ENCODE measurements at regions not wholly inside any gene's neighbourhood (a gene's known extent, or its start where the extent isn't known, plus 50 kb on each side); places are given as distances from the start of the nearest gene placed in this dataset.

- no peak for DNase-seq
Measured at GRCh38 chr2:42947809-42948600, 155.6 kb upstream of the HAAO start.

GRCh38 chr2:42944779-42945415 is 152.5 kb upstream of the HAAO start:
- no peak for DNase-seq

- no peak for DNase-seq
Measured at GRCh38 chr2:42942990-42943493, 150.7 kb upstream of the HAAO start.

GRCh38 chr2:42942214-42942989 is 150.0 kb upstream of the HAAO start:
- DNase-seq, result no peak

DNA sequence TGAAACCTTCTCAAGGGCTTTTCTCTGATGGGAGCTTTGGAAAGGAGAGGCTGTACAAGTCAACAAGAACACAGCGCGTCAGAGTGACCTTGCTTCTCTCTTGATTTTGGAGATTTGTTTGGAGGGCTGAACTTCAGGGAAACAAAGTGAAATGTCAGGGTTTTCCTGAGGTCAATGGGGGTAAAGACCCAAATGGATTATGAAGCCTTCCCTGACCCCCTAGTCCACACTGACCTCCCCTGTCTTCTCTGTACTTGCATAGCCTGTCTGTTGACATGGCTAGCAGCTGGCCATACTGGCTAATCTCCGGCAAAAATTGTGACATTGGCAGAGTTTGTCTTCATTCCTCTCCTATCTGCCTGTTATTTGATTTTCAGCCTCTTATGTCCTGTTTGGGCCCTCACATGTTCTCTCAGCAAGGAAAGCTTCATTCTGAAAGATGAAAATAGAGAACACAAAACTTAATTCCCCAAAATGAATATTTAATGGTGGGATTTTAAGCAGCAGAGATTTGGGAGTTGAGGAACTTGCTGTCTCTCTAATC is 149.3 kb upstream of the HAAO start:
- no peak for DNase-seq

DNA sequence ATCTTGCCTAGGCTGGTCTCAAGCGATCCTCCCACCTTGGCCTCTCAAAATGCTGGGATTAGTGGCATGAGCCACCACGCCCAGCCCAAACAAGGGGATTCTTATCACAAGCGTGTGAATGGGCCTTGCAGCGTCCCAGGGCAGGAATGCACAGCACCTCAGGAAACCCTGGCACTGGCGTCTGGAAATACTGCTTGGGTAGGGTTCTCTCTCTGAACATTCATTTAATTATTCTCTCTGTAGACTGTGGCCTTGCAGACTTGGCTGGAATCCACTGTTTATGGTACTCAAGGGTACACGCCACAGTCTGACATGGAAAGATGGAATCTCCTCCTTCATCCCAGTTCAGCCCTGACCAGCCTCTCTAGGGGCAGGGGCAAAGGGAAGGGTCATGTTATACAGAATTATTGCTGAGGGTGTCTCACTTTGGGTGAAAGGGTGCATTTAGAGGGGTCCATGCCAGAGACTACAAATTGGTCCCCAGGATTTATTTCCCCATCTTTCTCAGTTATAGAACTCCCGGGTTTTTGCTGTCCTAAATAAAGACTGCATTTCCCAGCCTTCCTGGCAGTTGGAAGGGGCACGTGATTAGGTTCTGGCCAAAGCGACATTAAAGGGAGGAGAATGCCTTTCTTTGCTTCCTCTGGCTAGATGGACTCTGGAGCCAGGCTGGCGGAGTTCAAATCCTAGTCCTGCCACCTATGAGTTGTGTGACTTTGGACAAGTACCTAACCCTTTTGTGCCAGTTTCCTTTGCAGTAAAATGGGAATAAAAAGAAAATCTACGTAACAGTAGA is 147.2 kb upstream of the HAAO start:
- no peak for DNase-seq

DNA sequence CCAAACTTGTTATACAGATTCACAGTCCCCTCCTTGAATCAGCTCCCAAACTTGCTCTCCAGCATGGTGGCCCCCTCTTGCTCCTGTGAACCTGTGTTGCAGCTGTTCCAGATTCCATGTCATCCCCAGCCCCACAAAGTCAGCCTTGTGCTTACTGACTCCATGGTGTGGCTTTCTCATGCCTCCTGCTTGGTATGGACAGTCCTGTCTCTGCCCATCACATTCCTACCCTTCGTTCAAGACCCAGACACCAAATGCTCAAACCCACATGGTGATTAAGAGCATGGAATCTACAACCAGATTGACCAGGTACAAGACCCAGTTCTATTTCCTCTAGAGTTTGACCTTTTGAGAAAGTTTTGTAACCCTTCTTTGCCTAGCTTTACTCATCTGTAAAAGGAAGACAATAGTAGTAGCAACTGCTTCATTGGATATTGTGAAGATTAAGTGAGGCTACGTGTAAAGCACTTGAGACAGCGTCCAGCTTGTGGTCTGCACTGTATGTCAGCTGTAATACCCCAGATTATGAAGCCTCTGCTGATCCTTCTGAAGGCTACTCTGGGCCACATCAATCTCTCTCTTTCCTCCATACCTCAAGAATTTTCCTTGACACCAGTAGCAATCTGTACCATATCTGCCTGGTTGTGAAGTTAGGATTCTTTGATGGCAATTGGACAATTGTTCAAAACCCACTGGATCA is 146.4 kb upstream of the HAAO start:
- no peak for DNase-seq

- no peak for DNase-seq
Measured at GRCh38 chr2:42937171-42937875, 144.9 kb upstream of the HAAO start.

DNA sequence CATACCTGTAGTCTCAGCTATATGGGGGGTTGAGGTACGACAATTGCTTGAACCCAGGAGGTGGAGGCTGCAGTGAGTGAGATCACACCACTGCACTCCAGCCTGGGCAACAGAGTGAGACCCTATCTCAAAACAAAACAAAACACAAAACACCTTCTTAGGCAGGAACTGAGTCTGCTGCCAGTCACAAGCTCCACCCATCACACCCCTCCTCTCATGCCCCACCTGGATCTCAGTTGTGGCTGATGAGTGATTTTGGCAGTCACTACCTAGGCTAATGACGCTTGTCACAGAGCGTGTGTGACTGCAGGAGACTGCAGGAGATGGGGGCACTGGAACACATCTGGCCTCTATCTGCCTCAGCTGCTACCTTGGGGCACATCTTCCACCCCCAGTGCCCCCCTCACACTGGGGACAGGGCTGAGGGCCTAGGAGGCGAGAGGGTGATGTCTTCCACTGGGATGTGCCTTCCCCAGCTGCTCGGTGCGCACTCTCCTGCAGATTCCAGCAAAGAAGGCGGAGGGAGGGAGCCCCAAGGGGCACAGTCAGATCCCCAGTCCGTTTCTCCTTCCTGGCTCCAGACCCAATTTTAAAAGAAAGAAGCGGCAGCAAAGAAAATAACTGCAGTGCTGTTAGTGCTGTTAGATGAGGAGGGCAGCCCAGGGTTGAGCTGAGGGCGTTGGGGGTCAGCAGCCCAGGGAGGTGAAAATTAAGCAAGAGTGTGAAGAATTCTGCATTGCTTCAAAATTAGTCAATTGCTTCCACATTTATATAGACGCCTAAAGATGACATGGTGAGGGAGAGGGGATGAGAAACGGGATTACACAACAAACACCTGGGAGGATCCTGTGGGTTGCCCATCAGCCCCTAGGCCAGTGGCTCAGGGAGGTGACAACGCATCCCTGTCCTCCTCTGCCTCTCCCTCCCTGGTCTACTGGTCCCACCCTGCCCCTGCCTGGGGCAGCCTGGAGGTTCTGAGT is 143.6 kb upstream of the HAAO start:
- DNase-seq, result no peak

DNA sequence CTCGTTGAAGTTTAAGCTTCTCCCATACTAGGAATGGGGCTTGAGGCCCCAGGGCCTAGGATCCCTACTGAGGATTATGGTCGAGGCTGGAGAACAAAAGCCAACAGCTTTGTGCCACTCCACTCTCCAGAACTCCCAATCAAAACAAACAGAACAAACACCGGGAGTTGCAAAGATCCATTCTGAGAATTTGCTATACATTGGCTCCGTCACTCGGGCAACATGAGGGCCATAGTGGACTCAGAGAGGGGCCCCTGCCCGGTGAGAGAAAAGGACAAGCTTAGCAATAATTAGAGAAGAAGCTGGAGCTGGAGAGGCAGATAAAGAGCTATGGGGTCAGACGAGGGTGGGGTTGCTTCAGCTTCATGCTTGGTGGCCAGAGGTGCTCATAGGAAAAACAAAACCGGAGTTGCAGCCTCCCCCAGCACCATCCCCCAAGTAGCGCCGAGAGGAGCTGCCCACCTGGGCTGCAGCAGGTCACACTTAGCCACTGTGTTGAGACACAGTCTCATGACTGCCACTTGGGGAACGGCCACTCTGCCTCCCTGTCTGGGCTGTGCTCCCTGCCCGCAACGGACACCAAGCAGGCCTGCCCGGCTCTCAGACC is 142.3 kb upstream of the HAAO start:
- DNase-seq, result no peak

- no peak for DNase-seq
Measured at GRCh38 chr2:42933824-42934254, 141.5 kb upstream of the HAAO start.

DNA sequence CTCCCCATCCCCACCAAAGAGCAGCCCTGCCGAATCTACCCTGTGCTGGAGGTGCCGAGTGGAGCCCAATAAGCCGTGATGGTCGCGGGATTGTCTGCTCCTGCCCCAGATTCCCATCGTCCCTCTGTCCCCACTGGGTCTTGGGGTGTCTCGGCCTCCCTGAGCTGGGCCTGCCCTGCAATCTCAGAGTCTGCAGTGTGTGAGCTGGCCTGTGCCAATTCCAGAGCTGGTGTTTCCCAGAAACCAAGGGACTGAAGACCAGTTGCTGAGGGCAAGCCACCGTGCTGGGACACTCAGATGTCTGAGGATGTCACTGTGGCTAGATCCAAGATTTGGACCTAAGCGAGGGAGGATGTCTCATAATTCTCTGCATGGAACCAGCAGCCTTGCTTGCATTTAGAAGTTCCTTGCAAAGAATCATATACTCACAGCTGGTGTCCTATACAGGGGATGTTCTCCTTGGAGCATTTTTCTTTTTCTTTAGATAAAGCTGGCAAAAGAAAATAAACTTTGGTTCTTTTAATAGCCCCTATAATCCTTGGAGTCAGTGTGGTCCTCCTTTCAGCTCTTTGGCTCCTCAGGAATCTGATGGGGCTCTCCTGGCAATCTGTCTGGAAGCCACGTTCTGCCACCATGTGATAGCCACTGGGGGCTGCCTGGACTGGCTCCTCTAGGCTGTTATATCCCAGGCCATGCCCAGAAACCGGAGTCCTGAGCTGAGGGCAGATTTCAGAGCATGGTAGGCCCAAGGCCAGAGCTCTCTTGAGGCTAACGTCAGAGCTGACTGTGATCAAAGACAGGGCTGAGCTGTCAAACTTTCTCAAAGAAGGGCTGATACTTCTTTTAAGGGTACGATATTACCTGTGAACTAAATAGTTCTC is 140.1 kb upstream of the HAAO start:
- DNase-seq, result no peak

DNA sequence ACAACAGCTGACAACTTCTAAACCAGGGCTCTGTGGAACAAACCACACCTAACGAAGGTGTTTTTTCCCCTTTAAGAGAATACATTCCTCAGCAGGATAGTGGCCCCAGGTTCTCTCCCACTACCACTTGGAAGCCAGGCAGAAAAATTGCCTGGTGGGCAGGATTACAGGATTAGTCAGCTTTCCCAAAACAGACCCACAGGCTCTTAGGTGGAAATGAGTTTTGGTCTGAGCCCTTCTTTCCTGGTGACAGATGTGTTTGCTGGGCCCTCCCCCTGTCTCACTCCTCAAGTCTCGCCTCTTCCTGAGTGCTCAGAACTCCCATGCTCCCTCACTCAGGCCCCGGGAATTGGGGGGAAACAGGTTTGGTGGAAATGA is 139.4 kb upstream of the HAAO start:
- no peak for DNase-seq

GRCh38 chr2:42931146-42931817 is 138.9 kb upstream of the HAAO start:
- no peak for DNase-seq

- DNase-seq, result no peak
Measured at GRCh38 chr2:42930025-42930581, 137.7 kb upstream of the HAAO start.

DNA sequence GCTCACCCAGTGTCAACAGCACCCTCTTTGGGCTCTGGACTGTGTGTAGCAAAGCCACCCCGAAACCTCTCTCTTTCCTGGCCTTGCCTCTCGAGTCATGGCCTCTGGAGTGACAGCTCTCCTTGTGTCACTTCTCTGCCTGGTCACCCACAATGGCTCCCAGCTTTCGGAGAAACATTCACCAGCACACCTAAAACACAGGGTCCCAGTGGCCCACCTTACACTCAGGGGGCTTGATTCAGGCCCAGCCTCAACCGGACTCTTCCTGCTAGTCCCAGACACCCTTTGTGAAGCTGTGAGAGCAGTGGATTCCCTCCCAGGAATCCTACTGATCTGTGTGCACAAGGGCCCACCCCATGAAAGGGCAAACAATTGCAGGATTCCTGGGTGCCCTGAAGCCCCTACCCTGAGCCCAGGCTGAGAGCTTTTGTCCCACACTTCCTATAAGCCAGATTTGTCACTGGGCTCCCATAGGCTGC is 137.2 kb upstream of the HAAO start:
- no peak for DNase-seq
